Trophoblast cell (in vitro differentiated cells and primary cell): ENCODE measurements at regions not wholly inside any gene's neighbourhood (a gene's known extent, or its start where the extent isn't known, plus 50 kb on each side); places are given as distances from the start of the nearest gene placed in this dataset.

Experiments used
- DNase-seq, 2 donors: peaks; one replicate each; pipeline ENCODE4 v3.0.0-alpha.2; 2016
- H2AFZ ChIP-seq: 2 replicates; pipeline ENCODE4 v1.6.1; 2013; ENCODE audit warnings: low read length, moderate library complexity, mild to moderate bottlenecking; ENCODE audit not compliant: insufficient read depth, poor library complexity
- H2AK5ac ChIP-seq: 2 replicates; pipeline ENCODE4 v1.6.1; 2013; ENCODE audit warnings: mild to moderate bottlenecking, low read length
- H2BK120ac ChIP-seq: 2 replicates; pipeline ENCODE4 v1.6.1; 2013; ENCODE audit warnings: low read length, mild to moderate bottlenecking, moderate library complexity; ENCODE audit not compliant: insufficient read depth, poor library complexity
- H2BK12ac ChIP-seq: 2 replicates; pipeline ENCODE4 v1.6.1; 2013; ENCODE audit warnings: mild to moderate bottlenecking, low read length, moderate library complexity
- H2BK5ac ChIP-seq: 2 replicates; pipeline ENCODE4 v1.6.1; 2013; ENCODE audit warnings: low read length, low read depth, moderate library complexity, mild to moderate bottlenecking; ENCODE audit not compliant: poor library complexity
- H3K14ac ChIP-seq: 2 replicates; pipeline ENCODE4 v1.6.1; 2013; ENCODE audit warnings: mild to moderate bottlenecking, low read length
- H3K18ac ChIP-seq: 2 replicates; pipeline ENCODE4 v1.6.1; 2013; ENCODE audit warnings: mild to moderate bottlenecking, low read length
- H3K23ac ChIP-seq: 2 replicates; pipeline ENCODE4 v1.6.1; 2013; ENCODE audit warnings: low read length
- H3K27ac ChIP-seq: 2 replicates; pipeline ENCODE4 v1.5.1; 2013; ENCODE audit warnings: low read depth, mild to moderate bottlenecking, inconsistent platforms, low read length, moderate library complexity
- H3K27me3 ChIP-seq: 2 replicates; pipeline ENCODE4 v1.6.1; 2013; ENCODE audit warnings: inconsistent platforms, mild to moderate bottlenecking, low read length, moderate library complexity; ENCODE audit not compliant: insufficient read depth
- H3K36me3 ChIP-seq, 2 experiments: 1 replicate in 1 of 2; 2 replicates in 1 of 2; pipeline ENCODE4 v1.6.1; 2013; ENCODE audit warnings: low read length in 2 of 2, mild to moderate bottlenecking in 2 of 2, moderate library complexity in 1 of 2; ENCODE audit not compliant: insufficient read depth in 2 of 2, control insufficient read depth in 1 of 2
- H3K4ac ChIP-seq: 2 replicates; pipeline ENCODE4 v1.6.1; 2013; ENCODE audit warnings: low read depth, mild to moderate bottlenecking, low read length, moderate library complexity
- H3K4me1 ChIP-seq, 2 experiments: 1 replicate in 1 of 2; 2 replicates in 1 of 2; pipeline ENCODE4 v1.6.1; 2013; ENCODE audit warnings: low read length in 2 of 2, mild to moderate bottlenecking in 2 of 2, moderate library complexity in 1 of 2; ENCODE audit not compliant: insufficient read depth in 2 of 2, control insufficient read depth in 1 of 2
- H3K4me2 ChIP-seq: 2 replicates; pipeline ENCODE4 v1.6.1; 2013; ENCODE audit warnings: inconsistent platforms, mild to moderate bottlenecking, low read length, moderate library complexity
- H3K4me3 ChIP-seq: 2 replicates; pipeline ENCODE4 v1.5.1; 2013; ENCODE audit warnings: mild to moderate bottlenecking, low read depth, low read length, inconsistent platforms
- H3K79me1 ChIP-seq: one replicate; pipeline ENCODE4 v1.6.1; 2013; ENCODE audit warnings: low read length
- H3K79me2 ChIP-seq: 2 replicates; pipeline ENCODE4 v1.6.1; 2013; ENCODE audit warnings: low read length, mild to moderate bottlenecking; ENCODE audit not compliant: control insufficient read depth, insufficient read depth, poor library complexity
- H3K9ac ChIP-seq: 2 replicates; pipeline ENCODE4 v1.6.1; 2013; ENCODE audit warnings: mild to moderate bottlenecking, low read length
- H3K9me3 ChIP-seq: 2 replicates; pipeline ENCODE4 v1.6.1; 2013; ENCODE audit warnings: low read depth, mild to moderate bottlenecking, control low read depth, inconsistent platforms, low read length; ENCODE audit not compliant: insufficient read depth
- H4K12ac ChIP-seq: 2 replicates; pipeline ENCODE4 v1.6.1; 2013; ENCODE audit warnings: low read depth, mild to moderate bottlenecking, low read length, moderate library complexity
- H4K8ac ChIP-seq: 2 replicates; pipeline ENCODE4 v1.6.1; 2013; ENCODE audit warnings: low read depth, mild to moderate bottlenecking, low read length, moderate library complexity
- H4K91ac ChIP-seq: one replicate; pipeline ENCODE4 v1.6.1; 2013; ENCODE audit warnings: low read depth, mild to moderate bottlenecking, low read length, moderate library complexity
- WGBS: extraction: QIAGEN DNeasy Blood & Tissue Kit; methylation state at CpG from one replicate; pipeline ENCODE4 v1.1.7; 2013; ENCODE audit warnings: missing lambda C conversion rate; ENCODE audit not compliant: insufficient read length, insufficient coverage; ENCODE audit errors: extremely low coverage; 5-methylcytosine and 5-hydroxymethylcytosine counted together

- Histone ChIP-seq H3K27ac (no peak overlapping the region), H3K79me2 (no peaks in the 10 kb centered on the region)
Observed at GRCh38 chr9:61665829-61666228, 476.0 kb downstream of the SPATA31A7 start.

GRCh38 chr9:61666310-61666709 lies 476.5 kb downstream of the SPATA31A7 start:
- H3K9ac ChIP-seq, result no peak overlapping the region
- H4K91ac ChIP-seq, result no peak overlapping the region
- no peak overlapping the region for H2BK120ac ChIP-seq
- H4K12ac ChIP-seq, result no peak overlapping the region
- H4K8ac ChIP-seq, result no peak overlapping the region
- no peaks in the 10 kb centered on the region for H3K27me3 ChIP-seq
- no peak overlapping the region for H3K4ac ChIP-seq
- no peak overlapping the region for H3K23ac ChIP-seq
- H3K4me3 ChIP-seq, result no peak overlapping the region
- no peak for DNase-seq
- no peaks in the 10 kb centered on the region for H3K4me1 ChIP-seq
- H2BK5ac ChIP-seq, result no peak overlapping the region
- H3K27ac ChIP-seq, result no peak overlapping the region
- WGBS, result no CpG with 5 or more reads among the region's 15 CpGs
- peaks cover 51% of the 10 kb centered on the region for H3K9me3 ChIP-seq
- no peak overlapping the region for H2AFZ ChIP-seq
- no peak overlapping the region for H2AK5ac ChIP-seq
- H3K18ac ChIP-seq, result no peak overlapping the region
- H2BK12ac ChIP-seq, result no peak overlapping the region
- H3K36me3 ChIP-seq, result no peaks in the 10 kb centered on the region
- H3K4me2 ChIP-seq, result no peak overlapping the region
- H3K14ac ChIP-seq, result no peak overlapping the region
- H3K79me1 ChIP-seq, result no peaks in the 10 kb centered on the region
- H3K79me2 ChIP-seq, result no peaks in the 10 kb centered on the region

More at GRCh38 chr9:61665829-61666228, 476.0 kb downstream of the SPATA31A7 start:
- Histone ChIP-seq H3K36me3 (no peaks in the 10 kb centered on the region), H4K8ac (no peak overlapping the region), H3K4me2 (no peak overlapping the region), H3K9me3 (peaks cover 46% of the 10 kb centered on the region), H2AFZ (no peak overlapping the region), H2BK12ac (no peak overlapping the region), H3K9ac (no peak overlapping the region), H4K91ac (no peak overlapping the region), H3K79me1 (no peaks in the 10 kb centered on the region), H3K23ac (no peak overlapping the region), H3K4ac (no peak overlapping the region), H3K4me3 (no peak overlapping the region), H3K4me1 (no peaks in the 10 kb centered on the region), H2BK5ac (no peak overlapping the region), H2AK5ac (no peak overlapping the region), H4K12ac (no peak overlapping the region), H2BK120ac (no peak overlapping the region), H3K18ac (no peak overlapping the region), H3K27me3 (no peaks in the 10 kb centered on the region), H3K14ac (no peak overlapping the region)
- no CpG with 5 or more reads among the region's 12 CpGs for WGBS
- no peak for DNase-seq

GRCh38 chr9:61666849-61667371 lies 477.1 kb downstream of the SPATA31A7 start:
- Histone ChIP-seq H3K27ac (no peak overlapping the region), H3K9me3 (peaks cover 57% of the 10 kb centered on the region), H3K4me2 (no peak overlapping the region), H3K4ac (no peak overlapping the region), H2AK5ac (no peak overlapping the region), H3K27me3 (no peaks in the 10 kb centered on the region), H3K23ac (no peak overlapping the region), H2BK12ac (no peak overlapping the region), H2BK5ac (no peak overlapping the region), H2AFZ (no peak overlapping the region), H3K9ac (no peak overlapping the region), H3K18ac (no peak overlapping the region), H4K12ac (no peak overlapping the region), H3K79me2 (no peaks in the 10 kb centered on the region), H3K14ac (no peak overlapping the region), H3K4me1 (no peaks in the 10 kb centered on the region), H2BK120ac (no peak overlapping the region), H4K91ac (no peak overlapping the region), H4K8ac (no peak overlapping the region), H3K79me1 (no peaks in the 10 kb centered on the region), H3K4me3 (no peak overlapping the region), H3K36me3 (no peaks in the 10 kb centered on the region)
- DNase-seq, result no peak
- WGBS, result no CpG with 5 or more reads among the region's 26 CpGs

- Histone ChIP-seq H3K79me2 (no peaks in the 10 kb centered on the region), H4K8ac (no peak overlapping the region), H2BK120ac (no peak overlapping the region), H2BK12ac (no peak overlapping the region), H3K79me1 (no peaks in the 10 kb centered on the region), H2BK5ac (no peak overlapping the region), H3K4me1 (no peaks in the 10 kb centered on the region), H3K4ac (no peak overlapping the region), H3K4me3 (no peak overlapping the region), H3K4me2 (no peak overlapping the region), H3K9ac (no peak overlapping the region), H3K36me3 (no peaks in the 10 kb centered on the region), H3K23ac (no peak overlapping the region), H3K14ac (no peak overlapping the region), H3K18ac (no peak overlapping the region), H4K12ac (no peak overlapping the region), H2AK5ac (no peak overlapping the region), H2AFZ (no peak overlapping the region), H4K91ac (no peak overlapping the region), H3K27me3 (no peaks in the 10 kb centered on the region), H3K9me3 (peaks cover 64% of the 10 kb centered on the region), H3K27ac (no peak overlapping the region)
- WGBS, result no CpG with 5 or more reads among the region's 37 CpGs
- DNase-seq, result no peak
Observed at GRCh38 chr9:61667559-61668121, 477.8 kb downstream of the SPATA31A7 start.
